ENCODE measurements at regions not wholly inside any gene's neighbourhood (a gene's known extent, or its start where the extent isn't known, plus 50 kb on each side); places are given as distances from the start of the nearest gene placed in this dataset.
"Not testable (repeated sequence)": the region's sequence is repeated elsewhere in the genome, so short reads cannot be mapped to it uniquely, and the experiment has no call there.

DNA sequence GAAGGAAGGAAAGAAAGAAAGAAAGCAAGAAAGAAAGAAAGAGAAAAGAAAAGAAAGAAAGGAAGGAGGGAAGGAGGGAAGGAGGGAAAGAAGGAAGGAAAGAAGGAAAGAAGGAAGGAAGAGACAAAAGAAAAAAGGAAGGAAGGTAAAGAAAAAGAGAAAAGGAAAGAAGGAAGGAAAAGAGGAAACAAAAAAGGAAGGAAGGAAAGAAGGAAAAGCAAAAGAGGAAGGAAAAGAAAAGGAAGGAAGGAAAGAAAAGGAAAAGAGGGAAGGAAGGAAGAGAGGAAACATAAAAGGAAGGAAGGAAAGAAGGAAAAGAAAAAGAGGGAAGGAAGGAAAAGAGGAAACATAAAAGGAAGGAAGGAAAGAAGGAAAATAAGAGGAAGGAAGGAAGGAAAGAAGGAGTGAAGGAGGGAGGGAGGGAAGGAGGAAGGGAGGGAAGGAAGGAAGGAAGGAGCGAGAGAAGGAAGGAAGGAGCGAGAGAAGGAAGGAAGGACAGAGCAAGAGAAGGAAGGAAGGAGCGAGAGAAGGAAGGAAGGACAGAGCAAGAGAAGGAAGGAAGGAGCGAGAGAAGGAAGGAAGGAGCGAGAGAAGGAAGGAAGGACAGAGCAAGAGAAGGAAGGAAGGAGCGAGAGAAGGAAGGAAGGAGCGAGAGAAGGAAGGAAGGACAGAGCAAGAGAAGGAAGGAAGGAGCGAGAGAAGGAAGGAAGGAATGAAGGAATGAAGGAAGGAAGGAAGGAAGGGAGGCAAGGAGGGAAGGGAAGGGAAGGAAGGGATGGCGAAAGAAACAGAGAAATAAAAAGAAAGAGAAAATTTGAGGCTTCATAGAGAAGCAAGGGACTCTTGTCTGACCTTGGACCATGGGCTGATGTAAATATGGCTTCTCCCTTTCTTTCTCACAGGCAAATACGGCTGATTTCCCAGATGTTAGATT, 266.3 kb downstream of the ASMT start:
- TF ChIP-seq, protein P1, sequence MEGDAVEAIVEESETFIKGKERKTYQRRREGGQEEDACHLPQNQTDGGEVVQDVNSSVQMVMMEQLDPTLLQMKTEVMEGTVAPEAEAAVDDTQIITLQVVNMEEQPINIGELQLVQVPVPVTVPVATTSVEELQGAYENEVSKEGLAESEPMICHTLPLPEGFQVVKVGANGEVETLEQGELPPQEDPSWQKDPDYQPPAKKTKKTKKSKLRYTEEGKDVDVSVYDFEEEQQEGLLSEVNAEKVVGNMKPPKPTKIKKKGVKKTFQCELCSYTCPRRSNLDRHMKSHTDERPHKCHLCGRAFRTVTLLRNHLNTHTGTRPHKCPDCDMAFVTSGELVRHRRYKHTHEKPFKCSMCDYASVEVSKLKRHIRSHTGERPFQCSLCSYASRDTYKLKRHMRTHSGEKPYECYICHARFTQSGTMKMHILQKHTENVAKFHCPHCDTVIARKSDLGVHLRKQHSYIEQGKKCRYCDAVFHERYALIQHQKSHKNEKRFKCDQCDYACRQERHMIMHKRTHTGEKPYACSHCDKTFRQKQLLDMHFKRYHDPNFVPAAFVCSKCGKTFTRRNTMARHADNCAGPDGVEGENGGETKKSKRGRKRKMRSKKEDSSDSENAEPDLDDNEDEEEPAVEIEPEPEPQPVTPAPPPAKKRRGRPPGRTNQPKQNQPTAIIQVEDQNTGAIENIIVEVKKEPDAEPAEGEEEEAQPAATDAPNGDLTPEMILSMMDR (CRISPR knock-in tag; IDR thresholded peaks at IDR 0.05), result not testable (repeated sequence)
- TF ChIP-seq MED13 (CRISPR knock-in tag; IDR thresholded peaks at IDR 0.05); ZNF138 (CRISPR knock-in tag; IDR thresholded peaks at IDR 0.05; ENCODE audit: low read depth); RARG (CRISPR knock-in tag; IDR thresholded peaks at IDR 0.05; ENCODE audit: low read depth); ESRRA (CRISPR knock-in tag; IDR thresholded peaks at IDR 0.05; ENCODE audit: low read depth): not testable (repeated sequence)
- TF ChIP-seq, protein P2, sequence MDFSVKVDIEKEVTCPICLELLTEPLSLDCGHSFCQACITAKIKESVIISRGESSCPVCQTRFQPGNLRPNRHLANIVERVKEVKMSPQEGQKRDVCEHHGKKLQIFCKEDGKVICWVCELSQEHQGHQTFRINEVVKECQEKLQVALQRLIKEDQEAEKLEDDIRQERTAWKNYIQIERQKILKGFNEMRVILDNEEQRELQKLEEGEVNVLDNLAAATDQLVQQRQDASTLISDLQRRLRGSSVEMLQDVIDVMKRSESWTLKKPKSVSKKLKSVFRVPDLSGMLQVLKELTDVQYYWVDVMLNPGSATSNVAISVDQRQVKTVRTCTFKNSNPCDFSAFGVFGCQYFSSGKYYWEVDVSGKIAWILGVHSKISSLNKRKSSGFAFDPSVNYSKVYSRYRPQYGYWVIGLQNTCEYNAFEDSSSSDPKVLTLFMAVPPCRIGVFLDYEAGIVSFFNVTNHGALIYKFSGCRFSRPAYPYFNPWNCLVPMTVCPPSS (IDR thresholded peaks at IDR 0.05), result not testable (repeated sequence)

Measured in HepG2 (cell line).